ENCODE measurements at regions not wholly inside any gene's neighbourhood (a gene's known extent, or its start where the extent isn't known, plus 50 kb on each side); places are given as distances from the start of the nearest gene placed in this dataset.

DNA sequence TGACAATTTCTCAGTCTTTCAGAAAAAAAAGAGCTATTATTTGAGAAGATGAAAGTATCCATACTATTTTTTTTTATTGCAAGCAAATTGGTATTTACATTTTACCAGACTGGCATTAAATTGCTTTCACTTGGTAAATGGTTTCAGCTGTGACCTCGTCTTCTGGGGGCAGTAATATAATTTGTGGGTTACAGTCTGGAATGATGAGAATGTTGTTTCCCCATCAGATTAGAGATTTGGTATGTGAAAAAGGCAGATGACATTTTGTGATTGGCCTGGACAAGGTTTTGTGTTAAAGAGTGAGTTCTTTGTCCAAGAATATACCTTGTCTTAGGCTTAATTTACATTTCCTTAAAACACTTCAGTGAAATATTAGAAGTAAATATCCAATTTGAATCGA, 390.1 kb upstream of the ST6GAL2 start:
- Histone ChIP-seq H3K9ac (ENCODE audit: extremely low read depth, insufficient read length, low read length) (no peak overlapping the region), H3K27me3 (ENCODE audit: insufficient read depth, low read length) (no peaks in the 10 kb centered on the region), H3K23ac (ENCODE audit: insufficient read length, low read depth, low read length) (no peak overlapping the region), H3K56ac (ENCODE audit: insufficient read length, low read depth, low read length) (no peak overlapping the region), H3K27ac (ENCODE audit: insufficient read length, low read depth, low read length) (no peak overlapping the region), H2AFZ (ENCODE audit: low read length) (no peak overlapping the region), H3K79me1 (ENCODE audit: insufficient read depth, low read depth, low read length, poor library complexity, severe bottlenecking) (no peaks in the 10 kb centered on the region), H2BK15ac (ENCODE audit: low read depth, low read length) (no peak overlapping the region), H3K4me2 (ENCODE audit: insufficient read depth, insufficient read length, low read length) (no peak overlapping the region), H4K8ac (replicated peaks; ENCODE audit: insufficient read length, low read depth, low read length) (no peak overlapping the region), H2AK5ac (ENCODE audit: insufficient read length, low read length) (no peak overlapping the region), H4K5ac (ENCODE audit: insufficient read length, low read depth, low read length) (no peak overlapping the region), H3K14ac (ENCODE audit: insufficient read depth, low read length) (no peak overlapping the region), H2BK120ac (ENCODE audit: low read depth, low read length, poor library complexity, severe bottlenecking) (no peak overlapping the region), H3T11ph (ENCODE audit: low read length) (no peak overlapping the region), H3K79me2 (ENCODE audit: insufficient read depth, low read length) (no peaks in the 10 kb centered on the region), H2BK5ac (ENCODE audit: insufficient read length, low read length) (no peak overlapping the region), H2BK12ac (ENCODE audit: insufficient read length, low read depth, low read length) (no peak overlapping the region), H3K9me3 (ENCODE audit: control insufficient read depth, low read depth, low read length) (no peaks in the 10 kb centered on the region), H4K91ac (ENCODE audit: insufficient read length, low read depth, low read length) (no peak overlapping the region), H3K4ac (ENCODE audit: low read depth, low read length) (no peak overlapping the region), H3K4me1 (ENCODE audit: insufficient read depth, low read length) (no peaks in the 10 kb centered on the region), H3K18ac (ENCODE audit: insufficient read length, low read depth, low read length) (no peak overlapping the region), H3K23me2 (ENCODE audit: insufficient read length, low read depth, low read length, poor library complexity, severe bottlenecking) (no peaks in the 10 kb centered on the region), H2BK20ac (ENCODE audit: low read depth, low read length, poor library complexity, severe bottlenecking) (no peak overlapping the region), H4K20me1 (ENCODE audit: control insufficient read depth, insufficient read depth, insufficient read length) (no peaks in the 10 kb centered on the region)
- no CpG with 5 or more reads among the region's 2 CpGs for WGBS (ENCODE audit: extremely low coverage, insufficient read length, low lambda C conversion rate)
- H3K27me3 Mint-ChIP-seq (ENCODE audit: low read depth): no peaks in the 10 kb centered on the region
- no peak for DNase-seq
- H3K9me3 Mint-ChIP-seq: no peaks in the 10 kb centered on the region
- H3K4me1 Mint-ChIP-seq: no peaks in the 10 kb centered on the region
- TF ChIP-seq, protein P1, sequence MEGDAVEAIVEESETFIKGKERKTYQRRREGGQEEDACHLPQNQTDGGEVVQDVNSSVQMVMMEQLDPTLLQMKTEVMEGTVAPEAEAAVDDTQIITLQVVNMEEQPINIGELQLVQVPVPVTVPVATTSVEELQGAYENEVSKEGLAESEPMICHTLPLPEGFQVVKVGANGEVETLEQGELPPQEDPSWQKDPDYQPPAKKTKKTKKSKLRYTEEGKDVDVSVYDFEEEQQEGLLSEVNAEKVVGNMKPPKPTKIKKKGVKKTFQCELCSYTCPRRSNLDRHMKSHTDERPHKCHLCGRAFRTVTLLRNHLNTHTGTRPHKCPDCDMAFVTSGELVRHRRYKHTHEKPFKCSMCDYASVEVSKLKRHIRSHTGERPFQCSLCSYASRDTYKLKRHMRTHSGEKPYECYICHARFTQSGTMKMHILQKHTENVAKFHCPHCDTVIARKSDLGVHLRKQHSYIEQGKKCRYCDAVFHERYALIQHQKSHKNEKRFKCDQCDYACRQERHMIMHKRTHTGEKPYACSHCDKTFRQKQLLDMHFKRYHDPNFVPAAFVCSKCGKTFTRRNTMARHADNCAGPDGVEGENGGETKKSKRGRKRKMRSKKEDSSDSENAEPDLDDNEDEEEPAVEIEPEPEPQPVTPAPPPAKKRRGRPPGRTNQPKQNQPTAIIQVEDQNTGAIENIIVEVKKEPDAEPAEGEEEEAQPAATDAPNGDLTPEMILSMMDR (conservative IDR thresholded peaks at IDR 0.05): no peak
- H3K27ac Mint-ChIP-seq: no peak overlapping the region
- H3K36me3 Mint-ChIP-seq (ENCODE audit: insufficient read depth in 1 of 3, low read depth in 3 of 3): no peaks in the 10 kb centered on the region
- H3K4me3 Mint-ChIP-seq: no peak overlapping the region

Measured in H9 (cell line).